ENCODE measurements at regions not wholly inside any gene's neighbourhood (a gene's known extent, or its start where the extent isn't known, plus 50 kb on each side); places are given as distances from the start of the nearest gene placed in this dataset.
"Not testable (repeated sequence)": the region's sequence is repeated elsewhere in the genome, so short reads cannot be mapped to it uniquely, and the experiment has no call there.

- not testable (repeated sequence) for TF ChIP-seq YY1 (IDR thresholded peaks at IDR 0.05; ENCODE audit: insufficient read depth, insufficient read length); ZNF274 (IDR thresholded peaks at IDR 0.05; ENCODE audit: low read depth, low read length)
These were observed 167.3 kb upstream of the KCTD7 start for GRCh38 chr7:66461397-66461796.
